K562 (cell line): ENCODE measurements at regions not wholly inside any gene's neighbourhood (a gene's known extent, or its start where the extent isn't known, plus 50 kb on each side); places are given as distances from the start of the nearest gene placed in this dataset.

Source experiments
- ATAC-seq: fragments of 200-7000 bp; cut with Tn5 transposase; 3 replicates; pipeline ENCODE4 v1.9.1; 2020; ENCODE audit warnings: moderate library complexity
- BruUV-seq: library from RNA; stranded (reverse); fragments of 400-500 nt; replicated peaks from 2 replicates; lab custom pipeline; 2021; lab: Mats Ljungman, UMichigan
- CTCF ChIA-PET: fragments of 300-600 bp; formaldehyde crosslinking; extraction: SDS; loops from one replicate; lab custom pipeline; 2021; ENCODE audit warnings: low intra/inter-chr PET ratio; lab: Yijun Ruan, JAX
- POLR2A ChIA-PET: fragments of 300-600, 350-650 bp; sonication (Branson Sonifier 250); formaldehyde crosslinking; extraction: SDS; loops from one replicate; lab custom pipeline; 2021; ENCODE audit warnings: antibody characterized with exemption, inconsistent platforms; lab: Yijun Ruan, JAX
- DNase-seq, 4 experiments: peaks; one replicate each; pipeline versions ENCODE4 v3.0.0 to v3.0.0-alpha.2; 2011 to 2018; ENCODE audit warnings: low spot score in 3 of 4, mixed read lengths in 3 of 4; ENCODE audit errors: extremely low read depth in 1 of 4
- FAIRE-seq: peaks from 2 replicates; lab custom pipeline; 2011; peaks lifted over from hg19 to GRCh38; lab: Jason Lieb, UNC
- H2AFZ ChIP-seq: 2 replicates; pipeline ENCODE4 v1.6.0; 2011; ENCODE audit warnings: low read depth, low read length, control low read depth, inconsistent platforms
- H3K27ac ChIP-seq: fragments of 200-600 bp; 3 replicates; pipeline ENCODE4 v1.8.0; 2011; ENCODE audit warnings: low read depth, mild to moderate bottlenecking, control low read depth, inconsistent platforms, low read length, moderate library complexity, mixed read lengths; ENCODE audit errors: extremely low read depth
- H3K27me3 ChIP-seq, 2 experiments: fragments of 300-600 bp in 1 of 2; 2 replicates in 1 of 2; 3 replicates in 1 of 2; pipeline versions ENCODE4 v1.6.0 to v1.8.0; 2011; ENCODE audit warnings: inconsistent platforms in 2 of 2, low read length in 2 of 2, mild to moderate bottlenecking in 1 of 2, mixed read lengths in 1 of 2, moderate library complexity in 1 of 2; ENCODE audit not compliant: control insufficient read depth in 2 of 2, insufficient read depth in 2 of 2
- H3K36me3 ChIP-seq: fragments of 300-600 bp; 3 replicates; pipeline ENCODE4 v1.8.0; 2011; ENCODE audit warnings: mild to moderate bottlenecking, low read length, inconsistent platforms; ENCODE audit not compliant: control insufficient read depth, insufficient read depth
- H3K4me1 ChIP-seq, 2 experiments: fragments of 200-600 bp in 1 of 2; replicated peaks in 1 of 2; 2 replicates in 1 of 2; 3 replicates in 1 of 2; pipeline versions ENCODE4 v1.5.1 to v1.8.0; 2011; ENCODE audit warnings: inconsistent platforms in 2 of 2, low read length in 2 of 2, mild to moderate bottlenecking in 1 of 2, mixed read lengths in 1 of 2, moderate library complexity in 1 of 2; ENCODE audit not compliant: control insufficient read depth in 2 of 2, insufficient read depth in 2 of 2
- H3K4me2 ChIP-seq: 2 replicates; pipeline ENCODE4 v1.6.1; 2011; ENCODE audit warnings: low read length, control low read depth, inconsistent platforms, mixed read lengths; ENCODE audit not compliant: insufficient read depth
- H3K4me3 ChIP-seq: fragments of 200-600 bp; sonication (generic), shearing (Covaris generic); 2 replicates; pipeline ENCODE4 v1.5.1; 2016; ENCODE audit warnings: control low read depth, inconsistent platforms
- H3K79me2 ChIP-seq: fragments of 200-600 bp; 3 replicates; pipeline ENCODE4 v1.8.0; 2011; ENCODE audit warnings: low read length, inconsistent platforms; ENCODE audit not compliant: control insufficient read depth, insufficient read depth
- H3K9ac ChIP-seq, 2 experiments: 2 replicates each; pipeline versions ENCODE4 v1.6.0 to v1.6.1; 2011; ENCODE audit warnings: low read depth in 2 of 2, low read length in 2 of 2, control low read depth in 1 of 2, inconsistent platforms in 1 of 2, mild to moderate bottlenecking in 1 of 2, mixed read lengths in 1 of 2; ENCODE audit not compliant: insufficient read depth in 1 of 2
- H3K9me1 ChIP-seq: one replicate; pipeline ENCODE4 v1.6.0; 2011; ENCODE audit warnings: inconsistent platforms, mild to moderate bottlenecking, low read length, moderate library complexity; ENCODE audit not compliant: control insufficient read depth, insufficient read depth
- H3K9me3 ChIP-seq: replicated peaks from 2 replicates; pipeline ENCODE4 v1.5.1; 2011; ENCODE audit warnings: low read depth, low read length, inconsistent platforms; ENCODE audit not compliant: control insufficient read depth, insufficient read depth
- H4K20me1 ChIP-seq: replicated peaks from 2 replicates; pipeline ENCODE4 v1.6.1; 2011; ENCODE audit warnings: low read length, inconsistent platforms, mixed read lengths; ENCODE audit not compliant: control insufficient read depth, insufficient read depth
- FUS ChIP-seq: fragments of 200-400 bp; formaldehyde crosslinking; optimal IDR thresholded peaks from 2 replicates; pipeline ENCODE3; 2017; ENCODE audit warnings: low read depth, low read length
- KLF13 ChIP-seq: fragments of 450-650 bp; IDR thresholded peaks from 2 replicates; pipeline ENCODE4 v1.6.1; 2016; ENCODE audit warnings: missing genetic modification characterization, low read depth, mild to moderate bottlenecking, missing compliant biosample characterization, moderate library complexity, borderline replicate concordance
- MAFK ChIP-seq: IDR thresholded peaks from 2 replicates; pipeline ENCODE4 v1.6.1; 2011; ENCODE audit warnings: low read length, improper control_type of control experiment
- MCM5 ChIP-seq: fragments of 450-650 bp; IDR thresholded peaks from 2 replicates; pipeline ENCODE4 v1.6.1; 2016; ENCODE audit warnings: low read depth
- MIER1 ChIP-seq: fragments of 450-650 bp; IDR thresholded peaks from 2 replicates; pipeline ENCODE4 v1.6.1; 2016; ENCODE audit warnings: antibody characterized with exemption, mild to moderate bottlenecking, low read depth
- RBM14 ChIP-seq: fragments of 200-400 bp; formaldehyde crosslinking; IDR thresholded peaks from 2 replicates; pipeline ENCODE4 v1.6.1; 2018; ENCODE audit warnings: low read depth, mild to moderate bottlenecking, low read length, moderate library complexity, borderline replicate concordance; ENCODE audit not compliant: insufficient read depth
- SMARCA5 ChIP-seq: fragments of 450-650 bp; IDR thresholded peaks from 2 replicates; pipeline ENCODE4 v1.6.1; 2016
- SRSF7 ChIP-seq: fragments of 200-400 bp; formaldehyde crosslinking; optimal IDR thresholded peaks from 2 replicates; pipeline ENCODE3; 2017; ENCODE audit warnings: mild to moderate bottlenecking, low read depth, low read length
- ZC3H4 ChIP-seq: sonication (generic); formaldehyde crosslinking; IDR thresholded peaks from 2 replicates; pipeline ENCODE4 v1.9.0; 2021; ENCODE audit warnings: missing genetic modification reagents, borderline replicate concordance
- ZKSCAN8 ChIP-seq: fragments of 200-800 bp; sonication (Bioruptor generic); IDR thresholded peaks from 2 replicates; pipeline ENCODE4 v1.6.1; 2016; ENCODE audit warnings: missing genetic modification characterization, missing compliant biosample characterization
- ZNF583 ChIP-seq: fragments of 250-450 bp; sonication (Bioruptor Pico); IDR thresholded peaks from 2 replicates; pipeline ENCODE4 v1.4.0; 2020
- WGBS: fragments of 100-300 bp; shearing (Covaris generic); methylation state at CpG from one replicate; pipeline ENCODE4 v1.1.6; 2016; ENCODE audit warnings: low coverage, mixed read lengths; ENCODE audit not compliant: insufficient coverage; ENCODE audit errors: missing lambda C conversion rate; 5-methylcytosine and 5-hydroxymethylcytosine counted together
- in situ Hi-C: fragments of 300-500 bp; cut with MboI; formaldehyde crosslinking; loops from 4 replicates; pipeline ENCODE4 v1.15.0; 2018; ENCODE audit warnings: inconsistent platforms, mixed read lengths
- intact Hi-C: fragments of 100-400 bp; cut with micrococcal nuclease; formaldehyde crosslinking; loops from 2 replicates; pipeline ENCODE4 v1.14.2; 2022
- TF ChIP-seq, protein P1 (sequence below): IDR thresholded peaks from 3 replicates; pipeline ENCODE4 v1.6.1; 2011; ENCODE audit warnings: borderline replicate concordance, mild to moderate bottlenecking, moderate library complexity; ENCODE audit not compliant: insufficient read length; ENCODE audit errors: extremely low read depth
- TF ChIP-seq, protein P2 (sequence below): fragments of 250-450 bp; sonication (Bioruptor Pico); IDR thresholded peaks from 2 replicates; pipeline ENCODE4 v1.5.0; 2022; ENCODE audit warnings: mild to moderate bottlenecking

- no peaks in the 10 kb centered on the region for H4K20me1 ChIP-seq
- H3K9me3 ChIP-seq, result no peaks in the 10 kb centered on the region
- POLR2A ChIA-PET, result interaction anchor here (1.8 kb wide), 1 partner anchor 12 kb away, joined by 4 read pairs; no protein-coding TSS in a partner anchor
- peaks cover 20 to 40% of the 10 kb centered on the region in 2 experiments for H3K27me3 ChIP-seq
- no peak for FAIRE-seq
- no peak overlapping the region for H3K4me3 ChIP-seq
- no peaks in the 10 kb centered on the region for H3K9me1 ChIP-seq
- in situ Hi-C loops, result no loop called here
- TF ChIP-seq FUS, result no peak
- no peak for TF ChIP-seq KLF13 (tag)
- no peak for TF ChIP-seq SRSF7
- TF ChIP-seq ZNF583, result no peak
- no peak for TF ChIP-seq ZC3H4
- TF ChIP-seq, all 486 proteins: peak for 0
- intact Hi-C loops, result no loop called here
- Histone ChIP-seq H3K4me2 (no peak overlapping the region), H2AFZ (no peak overlapping the region), H3K4me1 (no peaks in the 10 kb centered on the region), H3K79me2 (no peaks in the 10 kb centered on the region), H3K27ac (no peak overlapping the region), H3K36me3 (no peaks in the 10 kb centered on the region), H3K9ac (no peak overlapping the region)
- BruUV-seq, result no TSS peak
- CTCF ChIA-PET, result no interaction called here
- no peak for DNase-seq
- WGBS, result 0% methylated on average over 3 of the region's 6 CpGs
- no peak for ATAC-seq
These were observed 118.8 kb upstream of the FOXF1 start for GRCh38 chr16:86391486-86391885.

- CTCF ChIA-PET, result no interaction called here
- Histone ChIP-seq H3K9me3 (no peaks in the 10 kb centered on the region), H3K4me2 (no peak overlapping the region), H2AFZ (no peak overlapping the region), H3K9ac (no peak overlapping the region), H4K20me1 (no peaks in the 10 kb centered on the region), H3K79me2 (no peaks in the 10 kb centered on the region), H3K27me3 (peaks cover 20 to 42% of the 10 kb centered on the region in 2 experiments), H3K36me3 (no peaks in the 10 kb centered on the region), H3K27ac (no peak overlapping the region), H3K4me1 (no peaks in the 10 kb centered on the region), H3K4me3 (no peak overlapping the region), H3K9me1 (no peaks in the 10 kb centered on the region)
- WGBS, result under 1% methylated on average over 7 of the region's 9 CpGs
- DNase-seq (no peak), FAIRE-seq (no peak), ATAC-seq (no peak)
- POLR2A ChIA-PET, result interaction anchor here (0.6 kb wide), 2 partner anchors 8 to 159 kb away, joined by 3 read pairs; no protein-coding TSS in a partner anchor
- in situ Hi-C loops, result no loop called here
- intact Hi-C loops, result no loop called here
- BruUV-seq, result no TSS peak
- TF ChIP-seq, protein P1, sequence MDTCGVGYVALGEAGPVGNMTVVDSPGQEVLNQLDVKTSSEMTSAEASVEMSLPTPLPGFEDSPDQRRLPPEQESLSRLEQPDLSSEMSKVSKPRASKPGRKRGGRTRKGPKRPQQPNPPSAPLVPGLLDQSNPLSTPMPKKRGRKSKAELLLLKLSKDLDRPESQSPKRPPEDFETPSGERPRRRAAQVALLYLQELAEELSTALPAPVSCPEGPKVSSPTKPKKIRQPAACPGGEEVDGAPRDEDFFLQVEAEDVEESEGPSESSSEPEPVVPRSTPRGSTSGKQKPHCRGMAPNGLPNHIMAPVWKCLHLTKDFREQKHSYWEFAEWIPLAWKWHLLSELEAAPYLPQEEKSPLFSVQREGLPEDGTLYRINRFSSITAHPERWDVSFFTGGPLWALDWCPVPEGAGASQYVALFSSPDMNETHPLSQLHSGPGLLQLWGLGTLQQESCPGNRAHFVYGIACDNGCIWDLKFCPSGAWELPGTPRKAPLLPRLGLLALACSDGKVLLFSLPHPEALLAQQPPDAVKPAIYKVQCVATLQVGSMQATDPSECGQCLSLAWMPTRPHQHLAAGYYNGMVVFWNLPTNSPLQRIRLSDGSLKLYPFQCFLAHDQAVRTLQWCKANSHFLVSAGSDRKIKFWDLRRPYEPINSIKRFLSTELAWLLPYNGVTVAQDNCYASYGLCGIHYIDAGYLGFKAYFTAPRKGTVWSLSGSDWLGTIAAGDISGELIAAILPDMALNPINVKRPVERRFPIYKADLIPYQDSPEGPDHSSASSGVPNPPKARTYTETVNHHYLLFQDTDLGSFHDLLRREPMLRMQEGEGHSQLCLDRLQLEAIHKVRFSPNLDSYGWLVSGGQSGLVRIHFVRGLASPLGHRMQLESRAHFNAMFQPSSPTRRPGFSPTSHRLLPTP, result no peak
- TF ChIP-seq RBM14, result no peak
- TF ChIP-seq SMARCA5, result no peak
- TF ChIP-seq MIER1, result no peak
- no peak for TF ChIP-seq MAFK
- no peak for TF ChIP-seq MCM5
- TF ChIP-seq, protein P2, sequence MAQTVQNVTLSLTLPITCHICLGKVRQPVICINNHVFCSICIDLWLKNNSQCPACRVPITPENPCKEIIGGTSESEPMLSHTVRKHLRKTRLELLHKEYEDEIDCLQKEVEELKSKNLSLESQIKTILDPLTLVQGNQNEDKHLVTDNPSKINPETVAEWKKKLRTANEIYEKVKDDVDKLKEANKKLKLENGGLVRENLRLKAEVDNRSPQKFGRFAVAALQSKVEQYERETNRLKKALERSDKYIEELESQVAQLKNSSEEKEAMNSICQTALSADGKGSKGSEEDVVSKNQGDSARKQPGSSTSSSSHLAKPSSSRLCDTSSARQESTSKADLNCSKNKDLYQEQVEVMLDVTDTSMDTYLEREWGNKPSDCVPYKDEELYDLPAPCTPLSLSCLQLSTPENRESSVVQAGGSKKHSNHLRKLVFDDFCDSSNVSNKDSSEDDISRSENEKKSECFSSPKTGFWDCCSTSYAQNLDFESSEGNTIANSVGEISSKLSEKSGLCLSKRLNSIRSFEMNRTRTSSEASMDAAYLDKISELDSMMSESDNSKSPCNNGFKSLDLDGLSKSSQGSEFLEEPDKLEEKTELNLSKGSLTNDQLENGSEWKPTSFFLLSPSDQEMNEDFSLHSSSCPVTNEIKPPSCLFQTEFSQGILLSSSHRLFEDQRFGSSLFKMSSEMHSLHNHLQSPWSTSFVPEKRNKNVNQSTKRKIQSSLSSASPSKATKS (CRISPR knock-in tag), result no peak
- no peak for TF ChIP-seq ZKSCAN8 (CRISPR knock-in tag)
These were observed 118.3 kb upstream of the FOXF1 start for GRCh38 chr16:86391984-86392383.
